SHP77 treated with DMSO at 0.1 percent for 48 hours (cell line): ENCODE measurements at regions not wholly inside any gene's neighbourhood (a gene's known extent, or its start where the extent isn't known, plus 50 kb on each side); places are given as distances from the start of the nearest gene placed in this dataset.
"Not testable (repeated sequence)": the region's sequence is repeated elsewhere in the genome, so short reads cannot be mapped to it uniquely, and the experiment has no call there.

Experiments used
- DNase-seq: peaks from one replicate; lab custom pipeline; 2025; lab: John Stamatoyannopoulos, UW

GRCh38 chr6:113696960-113697359 lies 160.2 kb upstream of the MARCKS start:
- DNase-seq: no peak

- DNase-seq: no peak
These were observed 159.3 kb upstream of the MARCKS start for GRCh38 chr6:113697632-113698410.

- DNase-seq: no peak
These were observed 157.9 kb upstream of the MARCKS start for GRCh38 chr6:113699239-113699638.

GRCh38 chr6:113701552-113702254 lies 155.4 kb upstream of the MARCKS start:
- DNase-seq: no peak

GRCh38 chr6:113707194-113707593 lies 150.0 kb upstream of the MARCKS start:
- DNase-seq: no peak

- no peak for DNase-seq
These were observed 147.1 kb upstream of the MARCKS start for GRCh38 chr6:113709936-113710509.

DNA sequence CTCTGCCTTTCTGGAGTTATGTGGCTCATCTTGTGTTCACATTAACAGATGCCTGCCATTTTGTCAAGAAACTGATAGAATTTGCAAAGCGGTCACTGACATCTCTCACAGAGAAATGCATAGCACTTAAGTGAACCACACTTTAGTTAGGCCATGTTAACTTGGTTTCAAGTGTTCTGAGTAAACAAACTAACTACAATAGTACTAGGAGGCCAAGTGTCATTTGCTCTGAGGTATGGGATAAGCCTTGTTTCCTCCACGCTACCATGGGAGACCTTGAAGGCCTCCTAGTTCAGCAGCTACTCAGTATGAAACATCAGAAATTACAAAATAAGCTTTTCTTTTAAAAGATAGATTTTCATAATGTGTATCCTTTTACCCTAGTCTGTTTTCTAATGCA lies 143.5 kb upstream of the MARCKS start:
- DNase-seq: no peak

DNA sequence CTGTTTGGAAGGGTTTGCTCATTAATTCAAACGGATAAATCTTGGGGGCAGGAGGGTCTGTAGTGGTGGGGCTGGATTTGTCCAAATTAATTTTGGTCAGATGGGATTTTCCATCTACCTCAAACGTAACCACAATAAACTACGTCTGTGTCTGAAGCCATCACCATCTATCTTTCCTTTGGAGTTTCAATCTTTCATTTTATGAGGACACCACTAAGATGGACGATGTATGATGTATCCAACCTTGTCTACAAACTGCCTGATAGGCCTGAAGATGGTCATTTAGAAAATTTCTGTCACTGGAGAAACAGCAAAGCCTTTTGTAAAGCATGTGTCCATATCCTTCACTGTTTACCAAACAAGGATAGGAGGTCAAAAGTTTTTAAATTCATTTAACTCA lies 138.6 kb upstream of the MARCKS start:
- DNase-seq: no peak

DNA sequence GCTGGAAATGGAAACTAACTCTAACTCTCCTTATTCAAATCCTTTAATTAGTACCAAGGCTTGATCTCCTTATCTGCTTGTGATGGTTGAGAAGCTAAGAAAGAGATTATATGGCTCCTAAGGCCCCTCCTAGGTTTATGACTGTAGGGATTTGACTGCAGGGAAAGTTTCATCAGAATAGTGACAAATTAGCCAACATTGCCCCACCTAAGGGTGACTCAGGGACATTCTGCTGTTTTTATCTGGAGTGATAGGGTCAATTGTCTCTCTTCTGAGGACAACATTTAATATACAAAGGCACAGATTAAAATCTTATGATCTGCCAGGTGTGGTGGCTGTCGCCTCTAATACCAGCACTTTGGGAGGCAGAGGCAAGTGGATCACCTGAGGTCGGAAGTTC lies 138.1 kb upstream of the MARCKS start:
- no peak for DNase-seq

- no peak for DNase-seq
These were observed 137.6 kb upstream of the MARCKS start for GRCh38 chr6:113719545-113719944.

DNA sequence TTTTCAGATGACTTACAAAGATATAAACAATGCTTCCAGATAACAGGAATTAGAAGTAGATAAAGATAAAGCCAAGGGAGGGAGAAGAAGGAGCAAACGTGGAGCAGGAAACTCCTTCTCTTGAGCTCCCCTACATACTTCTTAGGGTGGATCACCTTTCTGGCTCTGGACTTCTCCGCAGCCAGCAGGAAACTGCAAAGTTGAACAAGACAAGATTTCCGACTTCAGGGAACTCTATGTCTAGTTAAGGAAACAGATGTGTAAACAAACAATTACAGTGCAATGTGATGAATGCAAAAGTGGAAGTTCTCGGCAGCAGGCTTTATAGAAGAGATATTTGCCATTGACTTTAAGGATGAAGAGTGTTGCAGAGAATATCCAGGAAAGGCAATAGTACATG lies 134.0 kb upstream of the MARCKS start:
- no peak for DNase-seq

GRCh38 chr6:113724927-113725326 lies 132.2 kb upstream of the MARCKS start:
- not testable (repeated sequence) for DNase-seq

DNA sequence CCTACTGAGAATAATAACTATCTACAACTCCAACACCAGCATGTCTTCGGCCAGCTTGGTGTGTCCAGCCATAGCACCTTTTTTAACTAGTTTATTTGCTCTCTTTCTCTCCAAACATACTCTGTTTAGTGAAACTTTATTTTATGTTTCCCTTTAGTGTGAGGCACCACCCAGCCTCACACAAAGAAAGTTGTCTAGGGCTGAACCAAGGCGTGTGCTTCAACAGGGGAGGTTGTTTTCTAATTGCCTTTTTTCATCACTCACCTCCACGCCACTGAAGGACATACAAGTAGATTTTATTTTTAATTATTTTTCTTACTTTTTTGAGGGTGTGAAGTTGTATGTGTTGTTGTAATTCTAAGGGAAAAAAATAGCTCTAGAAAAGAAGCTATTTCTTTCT lies 125.6 kb upstream of the MARCKS start:
- DNase-seq: no peak

- DNase-seq: peak; percentile 68
These were observed 124.7 kb upstream of the MARCKS start for GRCh38 chr6:113732384-113732966.

DNA sequence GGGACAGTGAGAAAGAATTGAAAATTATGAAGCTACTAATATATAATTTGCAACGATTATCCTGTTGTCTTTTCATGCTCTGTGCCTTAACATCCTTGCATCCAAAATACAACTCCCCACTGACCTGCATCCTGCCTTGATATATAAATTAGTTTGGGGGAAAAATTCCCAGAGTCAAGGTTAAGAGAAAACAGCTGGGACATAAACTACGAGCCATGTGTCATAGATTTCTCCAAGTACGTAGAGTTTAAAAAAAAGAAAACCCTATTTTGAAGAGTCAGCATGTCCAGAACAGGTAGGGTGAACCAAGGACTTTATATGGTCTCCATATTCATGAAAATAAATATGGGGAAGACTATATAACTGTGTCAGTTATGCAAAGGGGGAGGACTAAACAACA lies 123.8 kb upstream of the MARCKS start:
- DNase-seq: no peak

- no peak for DNase-seq
These were observed 122.2 kb upstream of the MARCKS start for GRCh38 chr6:113734982-113735381.

GRCh38 chr6:113735491-113735890 lies 121.7 kb upstream of the MARCKS start:
- DNase-seq: no peak

DNA sequence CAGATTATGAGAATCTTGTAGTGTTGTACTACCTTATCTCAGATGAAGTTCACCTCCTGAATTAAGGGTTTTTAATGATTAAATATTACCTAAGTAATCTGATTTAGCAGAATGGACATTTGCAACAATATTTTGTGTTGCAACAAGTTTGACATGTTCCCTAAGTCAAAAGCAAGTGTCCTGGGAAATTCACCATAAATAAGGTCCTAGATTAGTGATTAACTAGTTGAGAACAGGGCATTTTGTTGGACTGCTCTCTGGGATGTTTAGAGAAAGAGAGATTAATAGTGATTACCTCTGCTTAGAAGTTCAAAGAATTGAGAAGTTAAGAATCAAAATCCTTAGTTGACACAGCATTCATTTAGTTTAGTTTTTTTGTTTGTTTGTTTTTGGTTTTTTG lies 120.2 kb upstream of the MARCKS start:
- no peak for DNase-seq

DNA sequence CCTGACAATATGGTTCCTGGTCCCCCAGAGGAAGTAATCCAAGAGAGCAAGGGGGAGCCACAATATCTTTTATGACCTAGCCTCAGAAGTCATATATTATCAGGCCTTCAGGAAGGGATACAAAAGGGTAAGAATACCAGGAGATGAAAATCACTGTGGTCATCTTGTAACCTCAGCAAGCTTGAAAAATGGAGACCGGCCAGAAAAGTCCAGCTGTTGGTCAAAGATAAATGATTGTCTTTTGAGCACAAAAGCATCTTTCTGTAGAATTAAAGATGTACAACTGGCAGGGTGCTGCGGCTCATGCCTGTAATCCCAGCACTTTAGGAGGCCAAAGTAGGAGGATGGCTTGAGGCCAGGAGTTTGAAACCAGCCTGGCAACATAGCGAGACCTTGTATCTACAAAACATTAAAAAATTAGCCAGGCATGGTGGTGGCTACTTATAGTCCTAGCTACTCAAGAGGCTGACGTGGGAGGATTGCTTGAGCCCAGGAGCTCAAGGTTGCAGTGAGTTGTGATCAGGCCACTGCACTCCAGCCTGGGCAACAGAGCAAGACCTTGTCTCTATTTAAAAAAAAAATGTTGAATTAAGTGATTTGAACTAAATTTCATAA lies 118.0 kb upstream of the MARCKS start:
- DNase-seq: no peak

DNA sequence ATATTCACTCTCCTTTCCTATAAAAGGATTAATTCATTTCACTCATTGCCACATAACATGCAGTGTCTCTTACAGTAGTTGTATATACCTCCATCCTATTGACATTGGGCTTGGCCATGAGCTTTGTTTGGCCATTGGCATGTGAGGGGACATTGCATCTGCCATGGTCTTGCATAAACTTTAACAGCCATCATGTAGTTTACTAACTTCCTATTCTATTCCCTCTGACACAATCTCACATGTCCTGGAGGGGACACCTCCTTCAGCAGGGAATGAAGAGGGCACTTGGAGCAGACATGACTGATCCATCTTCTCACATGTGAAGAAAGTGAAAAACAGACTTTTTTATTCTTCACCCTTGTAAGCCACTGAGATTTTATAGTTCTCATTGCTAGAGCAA lies 115.5 kb upstream of the MARCKS start:
- no peak for DNase-seq

GRCh38 chr6:113742342-113742741 lies 114.8 kb upstream of the MARCKS start:
- DNase-seq: no peak

GRCh38 chr6:113744861-113745260 lies 112.3 kb upstream of the MARCKS start:
- no peak for DNase-seq
